Ectodermal cell (in vitro differentiated cells): ENCODE measurements at regions not wholly inside any gene's neighbourhood (a gene's known extent, or its start where the extent isn't known, plus 50 kb on each side); places are given as distances from the start of the nearest gene placed in this dataset.

Experiments used
- H3K27ac ChIP-seq: 2 replicates; pipeline ENCODE4 v1.7.0; 2013; ENCODE audit warnings: mild to moderate bottlenecking, low read depth, low read length; ENCODE audit not compliant: insufficient read depth, poor library complexity, severe bottlenecking
- H3K27me3 ChIP-seq: 2 replicates; pipeline ENCODE4 v1.7.0; 2013; ENCODE audit warnings: mild to moderate bottlenecking, low read length; ENCODE audit not compliant: insufficient read depth, control insufficient read depth, poor library complexity, severe bottlenecking
- H3K36me3 ChIP-seq: one replicate; pipeline ENCODE4 v1.7.0; 2013; ENCODE audit warnings: low read length; ENCODE audit not compliant: control insufficient read depth, insufficient read depth
- H3K4me1 ChIP-seq: one replicate; pipeline ENCODE4 v1.7.0; 2013; ENCODE audit warnings: low read length; ENCODE audit not compliant: control insufficient read depth, insufficient read depth
- H3K4me3 ChIP-seq: 2 replicates; pipeline ENCODE4 v1.7.0; 2013; ENCODE audit warnings: low read depth, low read length, control low read depth; ENCODE audit not compliant: insufficient read depth
- H3K9me3 ChIP-seq: 2 replicates; pipeline ENCODE4 v1.7.0; 2013; ENCODE audit warnings: mild to moderate bottlenecking, low read length, moderate library complexity; ENCODE audit not compliant: control insufficient read depth
- WGBS, 2 experiments: methylation state at CpG; one replicate each; pipeline ENCODE4 v1.1.7; 2013; ENCODE audit warnings: missing lambda C conversion rate in 2 of 2; 5-methylcytosine and 5-hydroxymethylcytosine counted together

DNA sequence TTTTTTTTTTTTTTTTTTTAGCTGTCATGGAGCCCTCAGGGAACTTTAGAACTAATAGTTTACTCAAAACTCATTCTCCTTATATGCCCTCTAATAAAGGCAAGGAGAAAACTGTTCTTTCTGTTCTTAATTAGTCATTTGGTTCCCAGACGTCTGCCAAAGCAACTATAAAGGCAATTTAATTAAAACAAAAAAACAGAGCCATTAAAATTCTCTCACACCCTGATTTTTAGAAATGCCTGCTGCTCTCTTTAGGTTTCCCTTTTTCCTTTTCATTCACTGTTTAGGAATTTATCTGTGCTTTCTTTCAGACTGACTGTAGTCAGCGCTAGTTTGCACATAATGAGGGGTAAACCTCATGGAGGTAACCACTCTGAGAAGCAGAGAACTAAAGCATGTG, 463.6 kb upstream of the THRB start:
- Histone ChIP-seq H3K4me3 (no peak overlapping the region), H3K4me1 (no peaks in the 10 kb centered on the region), H3K36me3 (no peaks in the 10 kb centered on the region), H3K27ac (no peak overlapping the region), H3K27me3 (peaks cover 22% of the 10 kb centered on the region), H3K9me3 (no peaks in the 10 kb centered on the region)
- WGBS, 2 experiments, result 82 to 87% methylated on average over 2 of the region's 2 CpGs

- WGBS, 2 experiments, result 87 to 91% methylated on average over 5 of the region's 5 CpGs
- H3K4me3 ChIP-seq, result no peak overlapping the region
- no peaks in the 10 kb centered on the region for H3K9me3 ChIP-seq
Measured at GRCh38 chr3:24958910-24959447, 464.3 kb upstream of the THRB start.

DNA sequence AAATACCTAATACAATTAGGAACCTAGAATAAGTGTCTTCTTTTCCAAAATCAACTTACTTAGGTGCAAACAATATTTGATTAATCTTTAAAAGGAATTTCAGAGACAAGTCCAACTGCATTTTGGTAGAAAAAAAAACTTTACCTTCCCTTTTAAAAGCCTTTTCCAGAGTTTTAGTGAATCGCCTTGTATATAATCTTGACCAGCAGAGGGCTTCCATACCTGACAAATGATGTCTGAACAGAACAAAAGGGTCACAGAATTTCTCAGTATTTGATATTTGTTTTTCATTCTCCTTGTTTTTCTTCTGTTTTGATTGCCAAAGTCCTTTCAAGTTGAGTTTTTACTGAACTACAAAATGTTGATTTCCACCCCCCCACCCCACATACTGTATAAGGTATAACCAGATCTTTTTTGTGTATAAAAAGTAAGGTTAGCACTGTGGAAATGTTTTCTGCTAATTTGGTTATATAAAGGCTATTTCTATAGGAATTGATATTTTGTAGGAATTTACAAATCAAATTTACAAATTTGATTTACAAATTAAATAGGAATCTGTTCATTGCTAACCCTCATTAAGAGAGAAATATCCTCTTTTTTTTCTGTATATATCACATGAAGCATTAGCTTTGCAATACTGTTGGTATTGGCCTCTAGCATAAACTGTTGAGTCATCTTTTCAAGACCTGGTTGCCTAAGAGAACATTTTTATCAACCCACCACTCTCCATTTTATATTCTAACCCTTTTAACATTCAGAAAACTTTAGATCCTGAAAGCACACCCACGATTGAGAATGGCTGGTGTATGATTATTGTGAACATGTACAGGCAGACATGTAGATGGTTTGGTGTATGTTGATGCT, 464.1 kb upstream of the RARB start:
- Histone ChIP-seq H3K9me3 (no peaks in the 10 kb centered on the region), H3K36me3 (no peaks in the 10 kb centered on the region), H3K4me3 (no peak overlapping the region), H3K27ac (no peak overlapping the region), H3K27me3 (no peaks in the 10 kb centered on the region), H3K4me1 (no peaks in the 10 kb centered on the region)
- 50 to 54% methylated on average over 2 of the region's 2 CpGs for WGBS, 2 experiments

More at GRCh38 chr3:24958910-24959447, 464.3 kb upstream of the THRB start:
- Histone ChIP-seq H3K27me3 (peaks cover 15% of the 10 kb centered on the region), H3K4me1 (no peaks in the 10 kb centered on the region), H3K36me3 (no peaks in the 10 kb centered on the region), H3K27ac (no peak overlapping the region)

DNA sequence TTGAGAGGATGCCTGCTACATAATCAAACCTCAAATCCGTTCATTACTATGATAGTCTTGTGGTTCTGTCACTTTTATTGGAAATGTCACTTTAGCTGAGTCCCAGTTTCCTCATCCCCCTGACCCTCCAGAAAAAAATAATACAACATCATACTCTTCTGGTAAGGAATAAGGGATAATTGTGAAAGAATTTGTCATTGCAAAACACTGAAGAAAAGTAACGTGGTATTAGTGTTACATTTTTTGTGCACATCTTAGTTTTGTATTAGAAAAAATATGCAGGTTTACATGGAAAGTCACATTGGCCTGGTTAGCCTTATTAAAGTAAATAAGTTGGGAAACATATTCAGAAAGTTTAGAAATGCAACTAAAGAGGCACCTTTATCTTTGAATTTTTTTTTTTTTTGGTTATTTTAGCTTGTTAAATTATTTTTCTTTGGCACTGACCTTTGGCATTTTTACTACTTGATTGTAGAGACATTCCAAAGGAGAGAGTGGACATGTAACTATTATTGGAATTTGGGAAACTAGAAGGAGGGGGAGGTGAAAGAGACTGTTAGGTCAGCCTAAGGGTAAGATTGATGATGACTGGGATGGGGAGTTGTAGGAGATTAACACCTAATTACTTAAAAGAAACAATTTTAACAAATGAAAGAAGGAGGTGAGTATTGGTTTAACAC, 462.2 kb upstream of the RARB start:
- H3K27ac ChIP-seq, result no peak overlapping the region
- no peaks in the 10 kb centered on the region for H3K9me3 ChIP-seq
- H3K4me3 ChIP-seq, result no peak overlapping the region
- H3K4me1 ChIP-seq, result no peaks in the 10 kb centered on the region
- no peaks in the 10 kb centered on the region for H3K36me3 ChIP-seq
- WGBS, 2 experiments, result 94 to 97% methylated on average over 2 of the region's 2 CpGs
- H3K27me3 ChIP-seq, result no peaks in the 10 kb centered on the region

GRCh38 chr3:24968036-24968435, 460.0 kb upstream of the RARB start:
- Histone ChIP-seq H3K4me1 (no peaks in the 10 kb centered on the region), H3K27me3 (no peaks in the 10 kb centered on the region), H3K9me3 (no peaks in the 10 kb centered on the region), H3K27ac (no peak overlapping the region), H3K36me3 (no peaks in the 10 kb centered on the region), H3K4me3 (no peak overlapping the region)
- WGBS, 2 experiments, result 88% methylated on average over 1 of the region's 1 CpG; no CpG with 5 or more reads in 1 of the 2 experiments

DNA sequence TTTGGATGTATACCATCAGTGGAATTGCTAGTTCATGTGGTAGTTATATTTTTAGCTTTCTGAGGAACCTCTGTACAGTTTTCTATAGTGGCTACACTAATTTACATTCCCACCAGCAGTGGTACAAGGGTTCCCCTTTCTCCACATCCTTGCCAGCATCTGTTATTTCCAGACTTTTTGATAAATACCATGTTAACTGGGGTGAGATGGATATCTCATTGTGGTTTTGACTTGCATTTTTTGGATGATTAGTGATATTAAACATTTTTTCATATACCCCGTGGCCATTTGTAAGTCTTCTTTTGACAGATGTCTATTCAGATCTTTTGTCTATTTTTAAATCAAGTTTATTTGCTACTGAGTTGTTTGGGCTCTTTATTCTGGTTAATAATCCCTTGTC, 455.6 kb upstream of the RARB start:
- Histone ChIP-seq H3K36me3 (no peaks in the 10 kb centered on the region), H3K9me3 (no peaks in the 10 kb centered on the region), H3K4me3 (no peak overlapping the region), H3K27ac (no peak overlapping the region), H3K4me1 (no peaks in the 10 kb centered on the region), H3K27me3 (no peaks in the 10 kb centered on the region)
- 75% methylated on average over 1 of the region's 1 CpG; no CpG with 5 or more reads in 1 of the 2 experiments for WGBS, 2 experiments

DNA sequence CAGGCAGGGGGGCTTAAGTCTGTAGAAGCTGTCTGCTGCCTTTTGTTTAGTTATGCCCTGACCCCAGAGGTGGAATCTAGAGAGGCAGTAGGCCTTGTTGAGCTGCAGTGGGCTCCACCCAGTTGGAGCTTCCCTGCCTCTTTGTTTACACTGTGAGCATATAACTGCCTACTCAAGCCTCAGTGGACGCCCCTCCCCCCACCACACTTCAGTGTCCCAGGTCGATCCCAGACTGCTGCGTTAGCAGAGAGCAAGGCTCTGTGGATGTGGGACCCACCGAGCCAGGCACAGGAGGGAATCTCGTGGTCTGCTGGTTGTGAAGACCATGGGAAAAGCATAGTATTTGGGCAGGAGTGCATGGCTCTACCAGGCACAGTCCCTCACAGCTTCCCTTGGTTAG, 446.8 kb upstream of the RARB start:
- Histone ChIP-seq H3K27me3 (no peaks in the 10 kb centered on the region), H3K4me3 (no peak overlapping the region), H3K4me1 (no peaks in the 10 kb centered on the region), H3K36me3 (no peaks in the 10 kb centered on the region), H3K27ac (no peak overlapping the region), H3K9me3 (no peaks in the 10 kb centered on the region)
- 91 to 92% methylated on average over 5 of the region's 5 CpGs for WGBS, 2 experiments

GRCh38 chr3:24981924-24982323, 446.1 kb upstream of the RARB start:
- Histone ChIP-seq H3K27ac (no peak overlapping the region), H3K4me1 (no peaks in the 10 kb centered on the region), H3K36me3 (no peaks in the 10 kb centered on the region), H3K9me3 (no peaks in the 10 kb centered on the region), H3K27me3 (no peaks in the 10 kb centered on the region), H3K4me3 (no peak overlapping the region)

DNA sequence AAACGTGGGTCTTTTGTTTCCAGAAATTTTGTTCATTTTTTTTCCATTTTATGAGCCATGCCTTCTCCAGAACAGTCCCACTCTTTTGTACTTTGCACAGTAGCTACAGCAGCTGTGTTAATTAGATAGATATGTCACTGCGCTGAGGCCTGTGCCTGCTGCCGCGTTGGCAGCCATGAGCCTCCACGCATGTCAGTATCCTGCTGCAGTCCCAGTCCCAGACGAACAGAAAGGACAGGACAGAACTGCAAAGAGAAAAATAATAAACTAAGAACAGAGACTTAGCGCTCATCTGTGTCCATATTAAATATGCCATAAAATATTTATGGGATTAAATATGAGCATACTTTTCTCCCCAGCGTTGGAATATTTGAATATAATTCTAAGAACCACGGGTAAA, 442.4 kb upstream of the RARB start:
- H3K4me1 ChIP-seq, result no peaks in the 10 kb centered on the region
- WGBS, 2 experiments, result 93 to 94% methylated on average over 8 of the region's 9 CpGs
- no peaks in the 10 kb centered on the region for H3K9me3 ChIP-seq
- no peak overlapping the region for H3K4me3 ChIP-seq
- H3K36me3 ChIP-seq, result no peaks in the 10 kb centered on the region
- H3K27me3 ChIP-seq, result no peaks in the 10 kb centered on the region
- H3K27ac ChIP-seq, result no peak overlapping the region

DNA sequence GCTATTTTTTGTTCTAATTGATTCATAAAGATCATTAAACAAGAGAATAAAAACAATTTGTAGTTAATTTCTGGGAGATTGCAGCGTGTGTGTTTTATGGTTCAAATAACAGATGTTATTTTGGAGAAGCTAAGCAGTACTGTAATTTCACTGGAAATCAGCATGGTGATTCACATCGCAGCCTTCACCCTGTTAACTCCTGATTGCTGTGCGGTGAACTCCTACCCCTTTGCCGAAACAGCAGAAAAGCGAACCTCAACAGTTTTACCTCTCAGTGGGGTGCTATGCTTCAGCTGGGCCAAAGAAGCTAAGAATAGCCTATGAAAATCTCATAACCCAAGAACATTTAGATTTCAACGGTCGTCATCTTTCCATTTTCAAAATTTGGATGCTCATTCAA, 441.5 kb upstream of the RARB start:
- 70 to 75% methylated on average over 7 of the region's 7 CpGs for WGBS, 2 experiments
- H3K9me3 ChIP-seq, result no peaks in the 10 kb centered on the region
- no peaks in the 10 kb centered on the region for H3K4me1 ChIP-seq
- no peaks in the 10 kb centered on the region for H3K36me3 ChIP-seq
- no peak overlapping the region for H3K27ac ChIP-seq
- H3K4me3 ChIP-seq, result no peak overlapping the region
- no peaks in the 10 kb centered on the region for H3K27me3 ChIP-seq
